ENCODE measurements at regions not wholly inside any gene's neighbourhood (a gene's known extent, or its start where the extent isn't known, plus 50 kb on each side); places are given as distances from the start of the nearest gene placed in this dataset.

DNA sequence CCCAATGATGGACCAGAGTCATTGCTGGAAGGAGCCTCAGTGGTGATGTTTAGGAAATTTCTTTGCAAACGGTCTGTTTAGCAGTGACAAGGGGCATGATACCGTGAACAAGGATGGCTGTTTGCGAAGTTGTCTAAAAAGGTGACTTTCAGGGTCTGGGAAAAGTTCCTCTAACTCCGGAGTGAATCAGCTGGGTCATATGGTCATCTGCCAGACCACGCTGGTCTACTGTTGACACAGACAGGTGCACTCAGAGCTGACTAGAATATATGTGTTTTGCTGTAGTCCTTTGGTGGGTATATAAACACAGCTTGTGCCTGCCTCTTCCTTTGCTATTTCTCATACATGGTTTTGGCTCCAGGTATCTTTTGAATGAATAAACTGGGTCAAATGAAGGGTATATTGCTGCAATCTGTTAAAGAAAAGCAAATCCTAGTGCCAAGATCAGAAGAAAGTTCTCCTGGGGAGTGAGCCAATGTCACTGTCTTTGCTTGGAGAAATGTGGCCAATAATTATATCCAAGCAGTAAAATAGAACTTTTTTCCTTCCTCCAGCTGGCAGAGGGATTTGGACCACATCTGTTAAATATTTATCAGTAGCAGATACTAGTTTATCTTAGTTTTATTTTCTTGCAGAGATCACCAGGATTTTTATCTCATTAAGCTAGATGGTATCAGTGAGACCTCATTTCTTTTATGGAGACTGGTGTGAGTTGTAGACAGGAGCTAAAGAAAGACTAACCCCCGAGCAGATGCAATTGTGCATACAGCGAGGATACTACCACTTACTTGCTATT lies 286.0 kb downstream of the TRIB2 start:
- TF ChIP-seq, protein P1, sequence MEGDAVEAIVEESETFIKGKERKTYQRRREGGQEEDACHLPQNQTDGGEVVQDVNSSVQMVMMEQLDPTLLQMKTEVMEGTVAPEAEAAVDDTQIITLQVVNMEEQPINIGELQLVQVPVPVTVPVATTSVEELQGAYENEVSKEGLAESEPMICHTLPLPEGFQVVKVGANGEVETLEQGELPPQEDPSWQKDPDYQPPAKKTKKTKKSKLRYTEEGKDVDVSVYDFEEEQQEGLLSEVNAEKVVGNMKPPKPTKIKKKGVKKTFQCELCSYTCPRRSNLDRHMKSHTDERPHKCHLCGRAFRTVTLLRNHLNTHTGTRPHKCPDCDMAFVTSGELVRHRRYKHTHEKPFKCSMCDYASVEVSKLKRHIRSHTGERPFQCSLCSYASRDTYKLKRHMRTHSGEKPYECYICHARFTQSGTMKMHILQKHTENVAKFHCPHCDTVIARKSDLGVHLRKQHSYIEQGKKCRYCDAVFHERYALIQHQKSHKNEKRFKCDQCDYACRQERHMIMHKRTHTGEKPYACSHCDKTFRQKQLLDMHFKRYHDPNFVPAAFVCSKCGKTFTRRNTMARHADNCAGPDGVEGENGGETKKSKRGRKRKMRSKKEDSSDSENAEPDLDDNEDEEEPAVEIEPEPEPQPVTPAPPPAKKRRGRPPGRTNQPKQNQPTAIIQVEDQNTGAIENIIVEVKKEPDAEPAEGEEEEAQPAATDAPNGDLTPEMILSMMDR (conservative IDR thresholded peaks at IDR 0.05; ENCODE audit: low read length), result no peak
- no peak for TF ChIP-seq EZH2phosphoT487 (IDR thresholded peaks at IDR 0.05; ENCODE audit: borderline replicate concordance, low read depth, low read length)
